ENCODE measurements at regions not wholly inside any gene's neighbourhood (a gene's known extent, or its start where the extent isn't known, plus 50 kb on each side); places are given as distances from the start of the nearest gene placed in this dataset.
"Not testable (repeated sequence)": the region's sequence is repeated elsewhere in the genome, so short reads cannot be mapped to it uniquely, and the experiment has no call there.

DNA sequence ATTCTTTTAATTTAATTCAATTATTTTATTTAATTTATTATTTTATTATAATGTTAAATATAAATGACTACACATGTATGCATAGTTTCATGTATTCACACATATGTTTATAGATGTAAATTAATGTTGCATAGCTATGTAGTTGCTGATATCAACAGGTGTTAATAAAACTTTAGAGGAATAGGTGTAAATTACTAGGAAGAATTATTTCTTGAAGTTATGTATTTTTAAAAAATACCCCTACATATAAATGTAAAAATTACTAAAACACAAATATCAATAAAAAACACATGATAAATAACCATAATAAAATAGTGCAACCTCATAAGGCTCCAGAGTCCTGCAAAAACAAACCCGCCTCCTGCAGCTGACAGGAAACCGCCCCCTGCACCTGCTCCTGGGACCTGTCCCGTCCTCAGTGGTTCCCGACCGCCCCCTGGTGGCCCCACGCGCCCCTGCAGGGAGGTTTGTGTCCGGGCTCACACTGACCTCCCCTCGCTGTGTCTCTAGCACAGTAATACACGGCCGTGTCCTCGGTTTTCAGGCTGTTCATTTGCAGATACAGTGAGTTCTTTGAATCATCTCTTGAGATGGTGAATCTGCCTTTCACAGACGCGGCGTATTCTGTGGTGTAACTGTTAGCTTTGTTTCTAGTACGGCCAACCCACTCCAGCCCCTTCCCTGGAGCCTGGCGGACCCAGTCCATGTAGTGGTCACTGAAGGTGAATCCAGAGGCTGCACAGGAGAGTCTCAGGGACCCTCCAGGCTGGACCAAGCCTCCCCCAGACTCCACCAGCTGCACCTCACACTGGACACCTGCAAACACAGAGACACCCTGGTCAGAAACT, 1264.0 kb downstream of the TMEM121 start:
- H3K4me1 Mint-ChIP-seq, result peaks cover 9 to 19% of the 10 kb centered on the region in 2 donors
- no peaks in the 10 kb centered on the region for H3K36me3 Mint-ChIP-seq
- Histone ChIP-seq H3K36me3 (ENCODE audit: control insufficient read depth, insufficient read depth, low read length) (no peaks in the 10 kb centered on the region), H3K9me3 (ENCODE audit: control insufficient read depth, insufficient read depth, low read length) (no peaks in the 10 kb centered on the region), H3K4me3 (ENCODE audit: low read length) (no peak overlapping the region), H3K27me3 (ENCODE audit: control insufficient read depth, insufficient read depth, low read length) (peaks cover 3% of the 10 kb centered on the region), H3K4me1 (ENCODE audit: control insufficient read depth, insufficient read depth, low read length) (peaks cover 9% of the 10 kb centered on the region), H3K27ac (ENCODE audit: low read length) (no peak overlapping the region)
- intact Hi-C loops (cut with micrococcal nuclease), result no loop called here
- no peak overlapping the region for H3K27ac Mint-ChIP-seq
- peak; percentile 73 to 76 for DNase-seq
- H3K27me3 Mint-ChIP-seq (ENCODE audit: low read depth in 2 of 2), result peaks cover 8 to 37% of the 10 kb centered on the region in 2 donors
- TF ChIP-seq, protein P1, sequence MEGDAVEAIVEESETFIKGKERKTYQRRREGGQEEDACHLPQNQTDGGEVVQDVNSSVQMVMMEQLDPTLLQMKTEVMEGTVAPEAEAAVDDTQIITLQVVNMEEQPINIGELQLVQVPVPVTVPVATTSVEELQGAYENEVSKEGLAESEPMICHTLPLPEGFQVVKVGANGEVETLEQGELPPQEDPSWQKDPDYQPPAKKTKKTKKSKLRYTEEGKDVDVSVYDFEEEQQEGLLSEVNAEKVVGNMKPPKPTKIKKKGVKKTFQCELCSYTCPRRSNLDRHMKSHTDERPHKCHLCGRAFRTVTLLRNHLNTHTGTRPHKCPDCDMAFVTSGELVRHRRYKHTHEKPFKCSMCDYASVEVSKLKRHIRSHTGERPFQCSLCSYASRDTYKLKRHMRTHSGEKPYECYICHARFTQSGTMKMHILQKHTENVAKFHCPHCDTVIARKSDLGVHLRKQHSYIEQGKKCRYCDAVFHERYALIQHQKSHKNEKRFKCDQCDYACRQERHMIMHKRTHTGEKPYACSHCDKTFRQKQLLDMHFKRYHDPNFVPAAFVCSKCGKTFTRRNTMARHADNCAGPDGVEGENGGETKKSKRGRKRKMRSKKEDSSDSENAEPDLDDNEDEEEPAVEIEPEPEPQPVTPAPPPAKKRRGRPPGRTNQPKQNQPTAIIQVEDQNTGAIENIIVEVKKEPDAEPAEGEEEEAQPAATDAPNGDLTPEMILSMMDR (IDR thresholded peaks at IDR 0.05), result peak; percentile 90
- ATAC-seq, result peak; percentile 68 to 75 (median 72)
- H3K9me3 Mint-ChIP-seq, result no peaks in the 10 kb centered on the region
- H3K4me3 Mint-ChIP-seq, result no peak overlapping the region
- WGBS (ENCODE audit: insufficient coverage), result 21% methylated on average over 17 of the region's 17 CpGs

DNA sequence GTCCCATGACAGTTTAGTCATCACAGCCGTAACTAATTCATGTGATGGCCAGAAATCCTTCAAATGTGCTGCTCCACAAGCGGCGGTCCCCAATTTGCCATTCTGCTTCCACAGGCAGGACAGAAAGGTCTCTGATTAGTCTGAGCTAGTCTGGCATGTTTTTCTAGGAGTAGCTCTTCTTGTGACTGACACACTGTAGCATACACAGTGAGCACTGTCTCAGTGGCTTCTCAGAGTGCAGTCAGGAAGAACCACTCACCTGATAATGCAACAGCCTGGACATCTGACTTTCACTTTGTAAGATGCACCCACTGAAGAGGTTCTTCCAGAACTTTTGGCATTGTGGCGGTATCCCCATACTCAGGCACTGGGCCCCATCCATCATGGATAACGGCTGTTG, 1266.2 kb downstream of the TMEM121 start:
- no peak overlapping the region for H3K4me3 ChIP-seq (ENCODE audit: low read length)
- intact Hi-C loops (cut with micrococcal nuclease), result no loop called here
- peaks cover 9% of the 10 kb centered on the region for H3K4me1 ChIP-seq (ENCODE audit: control insufficient read depth, insufficient read depth, low read length)
- H3K4me3 Mint-ChIP-seq, result no peak overlapping the region
- ATAC-seq (no peak), DNase-seq (no peak)
- 93% methylated on average over 5 of the region's 5 CpGs for WGBS (ENCODE audit: insufficient coverage)
- no peak overlapping the region for H3K27ac Mint-ChIP-seq
- no peaks in the 10 kb centered on the region for H3K36me3 Mint-ChIP-seq
- peaks cover 6 to 37% of the 10 kb centered on the region in 2 donors for H3K27me3 Mint-ChIP-seq (ENCODE audit: low read depth in 2 of 2)
- peaks cover 8 to 18% of the 10 kb centered on the region in 2 donors for H3K4me1 Mint-ChIP-seq
- H3K9me3 Mint-ChIP-seq, result no peaks in the 10 kb centered on the region
- H3K9me3 ChIP-seq (ENCODE audit: control insufficient read depth, insufficient read depth, low read length), result no peaks in the 10 kb centered on the region
- no peaks in the 10 kb centered on the region for H3K36me3 ChIP-seq (ENCODE audit: control insufficient read depth, insufficient read depth, low read length)
- H3K27ac ChIP-seq (ENCODE audit: low read length), result no peak overlapping the region
- TF ChIP-seq, protein P1 (IDR thresholded peaks at IDR 0.05), result no peak
- peaks cover 3% of the 10 kb centered on the region for H3K27me3 ChIP-seq (ENCODE audit: control insufficient read depth, insufficient read depth, low read length)

DNA sequence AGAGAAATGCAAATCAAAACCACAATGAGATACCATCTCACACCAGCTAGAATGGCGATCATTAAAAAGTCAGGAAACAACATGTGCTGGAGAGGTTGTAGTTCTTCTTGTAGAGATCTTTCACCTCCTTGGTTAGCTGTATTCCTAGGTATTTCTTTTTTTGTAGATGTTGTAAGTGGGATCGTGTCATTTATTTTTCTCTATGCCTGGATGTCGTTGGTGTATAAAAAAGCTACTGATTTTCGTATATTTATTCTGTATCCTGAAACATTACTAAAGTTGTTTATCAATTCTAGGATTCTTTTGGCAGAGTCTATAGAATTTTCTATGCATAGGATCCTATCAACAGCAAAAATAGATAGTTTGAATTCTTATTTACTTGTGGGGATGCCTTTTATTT, 1271.8 kb downstream of the TMEM121 start:
- H3K9me3 ChIP-seq (ENCODE audit: control insufficient read depth, insufficient read depth, low read length); H3K36me3 ChIP-seq (ENCODE audit: control insufficient read depth, insufficient read depth, low read length); ATAC-seq; H3K4me1 ChIP-seq (ENCODE audit: control insufficient read depth, insufficient read depth, low read length); H3K4me3 ChIP-seq (ENCODE audit: low read length); DNase-seq; H3K36me3 Mint-ChIP-seq; H3K27me3 ChIP-seq (ENCODE audit: control insufficient read depth, insufficient read depth, low read length); H3K27ac ChIP-seq (ENCODE audit: low read length); H3K9me3 Mint-ChIP-seq; intact Hi-C loops (cut with micrococcal nuclease); H3K27ac Mint-ChIP-seq; H3K4me3 Mint-ChIP-seq: not testable (repeated sequence)
- H3K27me3 Mint-ChIP-seq (ENCODE audit: low read depth in 2 of 2), result peaks cover 28 to 62% of the 10 kb centered on the region in 2 donors
- WGBS (ENCODE audit: insufficient coverage), result no CpG with 5 or more reads among the region's 4 CpGs
- peaks cover 0 to 11% of the 10 kb centered on the region in 2 donors for H3K4me1 Mint-ChIP-seq

DNA sequence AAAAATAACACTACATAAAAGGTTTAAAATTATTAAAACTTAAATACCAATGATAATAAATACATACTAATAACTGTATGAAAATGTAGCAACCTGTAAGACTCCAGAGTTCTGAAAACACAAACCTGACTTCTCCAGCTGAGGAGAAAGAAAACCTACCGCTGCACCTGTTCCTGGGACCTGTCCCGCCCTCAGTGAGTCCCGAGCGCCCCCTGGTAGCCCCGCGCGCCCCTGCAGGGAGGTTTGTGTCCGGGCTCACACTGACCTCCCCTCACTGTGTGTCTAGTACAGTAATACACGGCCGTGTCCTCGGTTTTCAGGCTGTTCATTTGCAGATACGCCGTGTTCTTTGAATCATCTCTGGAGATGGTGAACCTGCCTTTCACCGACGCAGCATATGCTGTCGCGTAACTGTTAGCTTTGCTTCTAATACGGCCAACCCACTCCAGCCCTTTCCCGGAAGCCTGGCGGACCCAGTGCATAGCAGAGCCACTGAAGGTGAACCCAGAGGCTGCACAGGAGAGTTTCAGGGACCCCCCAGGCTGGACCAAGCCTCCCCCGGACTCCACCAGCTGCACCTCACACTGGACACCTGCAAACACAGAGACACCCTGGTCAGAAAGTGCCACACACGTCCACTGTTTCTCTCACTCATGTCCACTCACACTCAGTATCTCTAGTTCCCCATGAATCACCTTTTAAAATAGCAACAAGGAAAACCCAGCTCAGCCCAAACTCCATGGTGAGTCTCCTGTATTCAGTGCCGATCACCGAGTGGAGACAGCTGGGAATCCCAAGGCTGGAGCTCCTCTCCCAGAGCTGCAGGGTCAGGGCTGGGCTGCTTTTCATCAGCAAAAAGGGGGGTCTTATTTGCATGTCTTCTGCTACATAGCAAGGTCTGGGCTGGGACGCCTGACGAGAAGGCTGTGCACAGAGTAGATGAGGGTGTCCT, 1276.3 kb downstream of the TMEM121 start:
- peaks cover 0 to 10% of the 10 kb centered on the region in 2 donors for H3K4me1 Mint-ChIP-seq
- no peak for ATAC-seq
- Histone ChIP-seq H3K4me1 (ENCODE audit: control insufficient read depth, insufficient read depth, low read length) (no peaks in the 10 kb centered on the region), H3K4me3 (ENCODE audit: low read length) (no peak overlapping the region), H3K27ac (ENCODE audit: low read length) (no peak overlapping the region), H3K9me3 (ENCODE audit: control insufficient read depth, insufficient read depth, low read length) (no peaks in the 10 kb centered on the region), H3K27me3 (ENCODE audit: control insufficient read depth, insufficient read depth, low read length) (no peaks in the 10 kb centered on the region), H3K36me3 (ENCODE audit: control insufficient read depth, insufficient read depth, low read length) (no peaks in the 10 kb centered on the region)
- intact Hi-C loops (cut with micrococcal nuclease), result no loop called here
- H3K4me3 Mint-ChIP-seq, result no peak overlapping the region
- 61% methylated on average over 26 of the region's 26 CpGs for WGBS (ENCODE audit: insufficient coverage)
- TF ChIP-seq, protein P1 (IDR thresholded peaks at IDR 0.05), result no peak
- no peak overlapping the region for H3K27ac Mint-ChIP-seq
- no peak for DNase-seq
- peaks cover 31 to 65% of the 10 kb centered on the region in 2 donors for H3K27me3 Mint-ChIP-seq (ENCODE audit: low read depth in 2 of 2)
- no peaks in the 10 kb centered on the region for H3K36me3 Mint-ChIP-seq
- H3K9me3 Mint-ChIP-seq, result no peaks in the 10 kb centered on the region

Measured in natural killer cell (primary cell).